HL-60 (cell line): ENCODE measurements at regions not wholly inside any gene's neighbourhood (a gene's known extent, or its start where the extent isn't known, plus 50 kb on each side); places are given as distances from the start of the nearest gene placed in this dataset.

ENCODE experiments used
- DNase-seq, 2 experiments: peaks; one replicate each; pipeline ENCODE4 v3.0.0-alpha.2; 2010 to 2020; ENCODE audit warnings: low read depth in 1 of 2, low spot score in 1 of 2
- H3K27ac ChIP-seq: fragments of 250-450 bp; sonication (Bioruptor Pico); replicated peaks from 2 replicates; pipeline ENCODE4 v1.5.1; 2020; ENCODE audit warnings: mild to moderate bottlenecking, moderate library complexity
- H3K27me3 ChIP-seq: fragments of 250-450 bp; sonication (Bioruptor Pico); 2 replicates; pipeline ENCODE4 v1.5.1; 2021; ENCODE audit warnings: mild to moderate bottlenecking, moderate library complexity; ENCODE audit not compliant: insufficient read depth, poor library complexity, severe bottlenecking
- H3K4me3 ChIP-seq: replicated peaks from 2 replicates; pipeline ENCODE4 v1.5.1; 2011; ENCODE audit warnings: mild to moderate bottlenecking, control low read depth, low read length; ENCODE audit not compliant: insufficient read depth
- CTCF ChIP-seq: IDR thresholded peaks from one replicate; pipeline ENCODE4 v1.5.1; 2011; ENCODE audit warnings: low read length, control low read depth, inconsistent platforms; ENCODE audit not compliant: insufficient read depth
- GABPA ChIP-seq: IDR thresholded peaks from 2 replicates; pipeline ENCODE4 v1.6.1; 2012; ENCODE audit warnings: low read depth
- POLR2AphosphoS5 ChIP-seq: IDR thresholded peaks from 2 replicates; pipeline ENCODE4 v1.6.1; 2012; ENCODE audit warnings: low read depth
- REST ChIP-seq: IDR thresholded peaks from 2 replicates; pipeline ENCODE4 v1.6.1; 2012; ENCODE audit warnings: low read depth; ENCODE audit not compliant: insufficient replicate concordance
- SPI1 ChIP-seq: IDR thresholded peaks from 2 replicates; pipeline ENCODE4 v1.6.1; 2012; ENCODE audit warnings: low read depth, mild to moderate bottlenecking, borderline replicate concordance

GRCh38 chr17:52368886-52369285 is 210.4 kb upstream of the CA10 start:
- H3K27me3 ChIP-seq = no peaks in the 10 kb centered on the region
- no peak for DNase-seq
- TF ChIP-seq GABPA (no peak), SPI1 (no peak), REST (no peak), CTCF (no peak), POLR2AphosphoS5 (no peak)
- no peak overlapping the region for H3K4me3 ChIP-seq
- no peak overlapping the region for H3K27ac ChIP-seq

- H3K27ac ChIP-seq = no peak overlapping the region
- no peak for DNase-seq
- TF ChIP-seq CTCF = no peak
- no peak for TF ChIP-seq REST
- no peak for TF ChIP-seq GABPA
- no peak for TF ChIP-seq SPI1
- TF ChIP-seq POLR2AphosphoS5 = no peak
- no peak overlapping the region for H3K4me3 ChIP-seq
- no peaks in the 10 kb centered on the region for H3K27me3 ChIP-seq
Observed at GRCh38 chr17:52357854-52358253, 199.3 kb upstream of the CA10 start.

- H3K27ac ChIP-seq = no peak overlapping the region
- TF ChIP-seq GABPA = no peak
- TF ChIP-seq SPI1 = no peak
- TF ChIP-seq CTCF = no peak
- no peak for TF ChIP-seq REST
- no peak for TF ChIP-seq POLR2AphosphoS5
- no peaks in the 10 kb centered on the region for H3K27me3 ChIP-seq
- DNase-seq = no peak
- H3K4me3 ChIP-seq = no peak overlapping the region
Observed at GRCh38 chr17:52336796-52337195, 178.3 kb upstream of the CA10 start.
